HG02610 (cell line): ENCODE measurements at regions not wholly inside any gene's neighbourhood (a gene's known extent, or its start where the extent isn't known, plus 50 kb on each side); places are given as distances from the start of the nearest gene placed in this dataset.

Source experiments
- ATAC-seq: cut with Tn5 transposase; IDR thresholded peaks from one replicate; pipeline ENCODE4 v1.9.1; 2021; ENCODE audit warnings: mild to moderate bottlenecking, moderate library complexity; ENCODE audit not compliant: unreplicated experiment

DNA sequence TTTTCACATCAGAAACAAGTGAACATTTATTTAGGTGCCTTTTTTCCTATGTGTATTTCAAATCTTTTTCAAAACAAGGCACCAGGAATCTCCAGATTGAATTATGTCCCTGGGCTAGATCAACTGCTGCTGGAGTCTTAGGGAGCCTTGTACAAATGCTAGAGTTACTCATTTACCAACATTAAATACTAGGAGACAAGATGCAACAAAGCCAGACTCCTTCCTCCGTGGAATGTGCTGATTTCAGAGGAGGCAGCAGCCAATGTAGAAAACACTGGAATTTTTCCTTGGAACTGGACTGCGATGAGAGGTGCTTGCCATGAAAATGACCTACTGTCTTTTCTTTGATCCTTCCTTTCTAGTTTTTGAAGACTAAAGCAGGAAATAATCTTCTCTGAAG lies 1514.7 kb upstream of the MIR17HG start:
- no peak for ATAC-seq

DNA sequence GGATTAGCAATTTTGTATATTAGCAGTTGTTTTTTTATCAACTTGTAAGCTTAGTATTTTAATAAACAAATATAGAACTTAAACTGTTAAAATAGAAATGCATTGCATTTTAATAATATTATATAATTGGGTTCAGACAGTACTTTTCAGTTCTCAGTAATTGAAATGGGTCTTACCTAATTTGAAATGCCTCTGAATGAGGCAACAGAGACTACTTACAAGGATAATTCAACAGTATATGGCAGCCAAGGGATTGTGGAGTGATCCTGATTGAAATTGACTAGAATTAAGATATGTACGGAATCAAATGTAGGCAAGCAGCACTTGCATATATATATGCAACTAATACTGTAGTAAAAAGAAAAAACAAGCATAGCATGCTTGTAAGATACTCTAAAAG lies 1503.9 kb upstream of the MIR17HG start:
- ATAC-seq = no peak

DNA sequence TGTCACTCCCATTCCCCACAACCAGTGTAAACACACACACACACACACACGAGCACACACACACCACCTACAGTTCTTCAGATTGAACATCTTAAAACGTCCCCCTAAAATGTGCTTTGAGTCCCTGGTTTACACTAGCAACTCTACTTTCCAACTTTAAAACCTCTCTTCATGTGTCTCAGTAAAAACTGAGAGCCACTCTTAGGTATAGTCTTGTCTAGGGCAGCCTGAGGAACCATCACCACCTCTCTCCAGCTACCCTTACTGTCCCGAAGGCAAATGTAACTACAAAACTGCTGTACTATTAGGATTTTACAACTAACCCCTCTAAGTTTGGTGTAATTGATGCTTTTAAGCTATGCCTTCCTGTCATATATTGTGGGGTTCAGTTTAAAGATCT lies 1501.6 kb upstream of the MIR17HG start:
- ATAC-seq = no peak

DNA sequence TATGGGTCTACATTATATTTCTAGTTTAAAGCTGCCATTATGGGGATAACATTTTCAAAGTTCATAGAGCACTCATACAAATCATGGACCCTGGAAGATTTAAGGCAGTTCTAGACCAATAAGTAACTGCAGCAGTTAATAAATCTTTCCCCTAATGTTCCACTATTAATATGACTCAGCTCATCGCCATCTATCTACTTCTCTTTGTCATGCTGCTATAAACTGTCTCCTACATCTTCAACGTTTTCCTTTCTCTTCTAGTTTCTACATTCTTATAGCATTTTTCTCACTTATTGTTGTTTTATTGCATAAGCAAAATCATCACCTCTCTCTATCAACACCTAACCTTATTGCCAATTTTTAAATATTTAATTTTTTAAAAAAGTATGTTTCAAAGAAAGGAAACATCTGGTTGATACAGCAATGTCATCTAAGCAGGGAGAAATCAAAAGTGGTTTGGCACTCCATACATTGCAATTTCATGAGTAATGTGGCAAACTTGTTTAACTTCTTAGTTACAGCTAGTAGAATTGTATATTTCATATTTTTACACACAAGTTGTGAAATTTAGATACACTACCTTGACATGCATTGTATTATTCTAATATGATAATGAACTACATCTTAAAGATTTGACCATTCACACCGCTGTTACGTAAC lies 1500.4 kb upstream of the MIR17HG start:
- ATAC-seq = no peak

DNA sequence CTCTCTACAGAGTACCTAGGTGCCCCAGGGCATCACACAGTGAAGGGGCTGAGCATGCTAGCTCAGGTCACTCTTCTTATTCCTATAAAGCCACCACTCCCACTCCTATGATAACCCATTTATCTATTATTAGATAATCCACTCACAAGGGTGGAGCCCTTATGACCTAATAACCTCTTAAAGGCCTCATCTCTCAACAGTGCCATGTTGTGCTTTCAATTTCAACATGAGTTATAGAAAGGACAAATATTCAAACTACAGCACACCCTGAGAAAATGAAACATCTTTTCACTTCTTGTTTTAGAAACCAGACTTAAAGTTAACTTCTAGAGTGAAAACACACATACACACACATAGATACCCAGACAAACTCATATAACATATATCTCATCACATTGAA lies 1494.9 kb upstream of the MIR17HG start:
- ATAC-seq = peak; percentile 94

DNA sequence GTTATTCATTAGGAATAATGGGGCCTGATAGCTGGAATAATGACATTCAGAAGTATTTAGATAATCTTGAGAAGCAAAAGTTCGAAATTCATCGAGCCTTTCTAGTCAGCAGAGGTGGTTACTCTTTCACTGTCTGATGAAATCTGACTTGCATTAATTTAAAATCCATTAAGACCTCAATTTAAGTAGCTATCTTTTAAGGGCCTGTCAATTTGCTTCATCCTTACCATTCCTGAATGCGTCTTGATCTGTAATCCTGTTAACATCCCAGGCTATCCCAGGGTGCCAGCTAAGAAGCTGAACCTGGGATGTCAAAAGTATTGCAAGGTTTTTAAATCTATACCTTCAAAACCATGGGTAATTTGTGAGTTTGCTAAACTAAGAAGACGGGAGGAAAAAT lies 1491.0 kb upstream of the MIR17HG start:
- ATAC-seq = no peak

DNA sequence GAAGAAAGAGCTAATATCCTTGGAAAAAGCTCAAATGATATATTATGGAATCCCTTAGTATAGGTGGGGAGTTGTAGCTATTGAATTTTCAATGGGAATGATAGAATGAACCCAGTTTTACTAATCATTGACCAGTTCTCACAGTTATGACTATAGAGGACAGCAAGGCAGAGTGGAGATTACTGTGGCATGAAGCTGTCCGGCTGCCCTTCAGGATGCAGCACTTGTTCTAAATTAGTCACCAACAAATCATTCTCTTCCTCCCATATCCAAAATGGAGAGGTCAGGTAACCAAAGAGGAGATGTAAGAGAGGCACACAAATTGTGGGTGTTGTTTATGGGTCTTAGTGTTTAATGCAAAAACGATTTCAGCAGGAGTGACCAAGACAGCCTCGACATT lies 1490.0 kb upstream of the MIR17HG start:
- ATAC-seq = no peak

DNA sequence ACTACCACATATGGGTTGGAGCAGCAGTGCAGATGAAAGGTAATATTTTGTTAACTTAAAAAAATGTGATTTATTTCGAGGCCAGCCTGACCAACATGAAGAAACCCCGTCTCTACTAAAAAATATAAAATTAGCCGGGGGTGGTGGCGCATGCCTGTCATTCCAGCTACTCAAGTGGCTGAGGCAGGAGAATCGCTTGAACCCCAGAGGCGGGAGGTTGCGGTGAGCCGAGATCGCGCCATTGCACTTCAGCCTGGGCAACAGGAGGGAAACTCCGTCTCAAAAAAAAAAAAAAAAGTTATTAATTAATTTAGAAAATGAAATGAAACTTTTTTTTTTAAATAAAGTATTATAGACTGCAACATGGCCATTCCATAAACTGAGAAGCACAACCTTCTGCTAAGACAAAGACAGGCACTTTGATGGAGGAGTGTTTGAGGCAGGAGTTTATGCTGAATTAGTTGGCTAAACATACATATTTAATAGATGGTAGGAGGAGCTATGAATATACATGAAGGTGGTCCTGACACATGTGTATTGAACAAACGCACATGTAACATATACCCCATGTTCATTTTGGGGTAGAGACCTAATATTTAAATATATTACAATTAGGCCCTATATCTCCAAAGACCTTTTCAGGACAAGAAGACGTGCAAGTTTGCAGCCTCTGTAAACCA lies 1485.3 kb upstream of the MIR17HG start:
- ATAC-seq = no peak

DNA sequence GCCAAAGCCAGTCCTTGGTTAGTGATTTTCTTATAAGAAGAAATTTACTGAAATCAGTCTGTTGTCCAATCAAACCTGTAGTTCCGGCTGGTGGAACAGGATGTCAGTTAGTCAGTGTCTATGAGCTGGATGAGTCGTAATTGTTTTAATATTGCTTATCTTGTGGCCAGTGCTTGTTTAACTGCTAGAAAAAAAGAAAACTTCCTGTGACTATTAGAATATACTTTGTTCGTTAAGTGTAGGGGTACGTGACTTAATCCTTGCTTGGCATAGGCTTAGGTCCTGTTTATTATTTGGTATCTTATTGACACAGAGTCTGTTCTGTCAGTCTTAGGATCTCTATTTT lies 1484.8 kb upstream of the MIR17HG start:
- ATAC-seq = no peak

DNA sequence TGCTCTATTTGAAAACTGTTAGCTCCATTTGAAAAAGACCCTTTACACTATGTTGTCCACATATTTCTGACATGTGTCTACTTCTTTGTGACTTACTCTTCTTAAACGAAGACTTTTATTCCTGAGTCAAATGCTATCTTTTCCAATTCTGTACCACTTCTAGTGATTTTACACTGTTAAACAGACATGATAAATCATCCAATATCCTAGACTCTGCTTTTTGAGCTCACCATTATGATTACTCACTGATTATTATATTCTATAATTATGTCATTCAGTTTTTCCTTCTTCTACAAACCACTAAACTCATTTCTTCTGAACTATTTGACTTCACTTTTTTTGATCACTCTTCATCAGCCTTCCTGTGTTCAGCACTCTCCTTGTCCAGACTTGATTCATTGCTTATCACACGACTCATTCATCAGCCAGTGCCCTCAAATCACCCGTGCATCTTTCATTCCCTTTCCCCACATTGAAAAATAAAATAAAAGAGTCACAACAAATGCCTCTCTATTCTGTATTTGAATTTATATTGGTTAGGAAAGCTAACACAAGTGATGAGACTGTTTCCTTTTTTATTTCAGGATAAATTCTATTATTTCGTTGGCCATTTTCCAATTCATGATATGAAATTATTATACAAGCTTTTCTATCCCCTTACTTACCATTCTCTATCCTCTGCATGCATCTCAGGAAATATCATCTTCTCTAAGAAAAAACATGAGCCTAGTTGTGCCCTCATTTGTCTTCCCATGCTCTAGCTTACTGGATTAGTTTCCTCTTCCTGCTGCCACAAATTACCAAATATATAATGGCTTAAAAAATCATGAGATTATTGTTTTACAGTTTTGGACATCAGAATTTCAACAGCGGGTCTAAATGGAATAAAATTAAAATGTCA lies 1482.1 kb upstream of the MIR17HG start:
- ATAC-seq = no peak

DNA sequence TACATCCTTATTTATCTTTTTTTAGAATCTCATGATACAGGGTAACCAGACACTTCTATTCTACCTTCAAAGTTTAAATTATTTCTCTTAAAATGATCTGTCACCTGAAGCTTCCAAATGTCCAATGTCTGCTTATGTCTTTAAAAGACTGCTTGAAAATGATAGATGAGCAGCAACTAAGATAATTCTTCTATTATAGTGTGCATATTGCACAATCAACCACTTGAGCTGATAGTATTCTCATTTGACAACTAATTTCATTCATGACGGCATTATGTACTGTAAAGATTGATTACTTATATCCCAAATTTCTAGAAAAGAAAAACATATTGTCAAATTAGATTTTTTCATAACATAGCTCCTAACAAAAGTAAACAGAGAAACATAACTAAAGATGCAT lies 1478.2 kb upstream of the MIR17HG start:
- ATAC-seq = no peak

DNA sequence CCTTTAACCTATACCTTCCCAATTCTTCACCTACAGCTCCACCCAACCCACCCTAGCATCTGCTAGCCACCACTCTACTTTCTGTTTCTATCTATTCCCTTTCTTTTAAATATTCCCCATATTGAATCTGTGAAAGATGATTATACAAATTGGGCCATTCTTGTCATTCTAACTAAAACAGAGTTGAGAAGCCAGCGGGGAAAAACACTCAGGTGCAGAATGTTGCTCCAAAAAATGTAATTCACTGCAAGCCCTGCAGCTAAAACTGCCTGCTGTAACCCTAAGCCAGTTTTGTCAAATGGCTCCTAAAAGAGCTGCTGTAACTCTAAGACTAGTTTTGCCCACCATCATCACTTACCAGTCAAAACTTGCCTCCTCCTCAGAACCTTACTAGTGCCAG lies 1468.6 kb upstream of the MIR17HG start:
- ATAC-seq = no peak

DNA sequence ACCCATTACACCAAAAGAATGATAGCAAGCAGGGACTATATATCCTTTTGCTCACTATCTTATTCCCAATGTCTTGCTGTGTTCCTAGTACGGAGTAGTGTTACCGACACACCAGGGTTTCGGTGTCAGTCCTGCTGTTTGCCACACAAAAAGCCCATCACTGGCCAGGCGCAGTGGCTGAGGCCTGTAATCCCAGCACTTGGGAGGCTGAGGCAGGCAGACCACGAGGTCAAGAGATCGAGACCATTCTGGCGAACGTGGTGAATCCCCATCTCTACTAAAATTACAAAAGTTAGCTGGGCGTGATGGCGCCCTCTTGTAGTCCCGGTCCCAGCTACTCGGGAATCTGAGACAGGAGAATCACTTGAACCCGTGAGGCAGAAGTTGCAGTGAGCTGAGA lies 1467.3 kb upstream of the MIR17HG start:
- no peak for ATAC-seq

DNA sequence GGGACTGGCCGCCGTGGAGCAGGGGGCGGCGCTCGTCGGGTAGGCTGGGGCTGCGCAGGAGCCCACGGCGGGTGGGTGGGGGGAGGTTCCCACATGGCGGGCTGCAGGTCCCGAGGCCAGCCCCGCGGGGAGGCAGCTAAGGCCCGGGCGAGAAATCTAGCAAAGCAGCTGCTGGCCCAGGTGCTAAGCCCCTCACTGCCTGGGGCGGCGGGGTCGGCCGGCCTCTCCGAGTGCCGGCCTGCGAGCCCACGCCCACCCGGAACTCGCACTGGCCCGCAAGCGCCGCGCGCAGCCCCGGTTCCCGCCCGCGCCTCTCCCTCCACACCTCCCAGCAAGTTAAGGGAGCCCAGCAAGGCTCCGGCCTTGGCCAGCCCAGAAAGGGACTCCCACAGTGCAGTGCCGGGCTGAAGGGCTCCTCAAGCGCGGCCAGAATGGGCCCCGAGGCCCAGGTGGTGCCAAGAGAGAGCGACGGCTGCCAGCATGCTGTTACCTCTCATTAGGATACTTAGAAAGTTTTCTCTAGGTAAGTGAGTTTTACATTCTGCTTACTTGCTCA lies 1463.5 kb upstream of the MIR17HG start:
- no peak for ATAC-seq

DNA sequence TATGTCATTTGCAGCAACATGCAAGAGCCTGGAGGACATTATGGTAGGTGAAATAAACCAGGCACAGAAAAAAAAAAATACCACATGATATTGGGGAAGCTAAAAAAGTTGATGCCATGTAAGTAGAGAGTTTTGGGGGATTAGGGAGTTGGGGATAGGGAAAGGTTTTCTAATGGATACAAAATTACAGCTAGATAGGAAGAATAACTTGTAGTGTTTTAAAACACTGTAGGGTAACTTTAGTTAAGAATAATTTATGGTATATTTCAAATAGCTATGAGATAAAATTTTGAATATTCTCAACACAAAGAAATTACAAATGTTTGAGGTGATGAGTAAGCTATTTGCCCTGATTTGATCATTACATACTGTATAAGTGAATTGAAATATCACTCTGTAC lies 1456.7 kb upstream of the MIR17HG start:
- no peak for ATAC-seq

DNA sequence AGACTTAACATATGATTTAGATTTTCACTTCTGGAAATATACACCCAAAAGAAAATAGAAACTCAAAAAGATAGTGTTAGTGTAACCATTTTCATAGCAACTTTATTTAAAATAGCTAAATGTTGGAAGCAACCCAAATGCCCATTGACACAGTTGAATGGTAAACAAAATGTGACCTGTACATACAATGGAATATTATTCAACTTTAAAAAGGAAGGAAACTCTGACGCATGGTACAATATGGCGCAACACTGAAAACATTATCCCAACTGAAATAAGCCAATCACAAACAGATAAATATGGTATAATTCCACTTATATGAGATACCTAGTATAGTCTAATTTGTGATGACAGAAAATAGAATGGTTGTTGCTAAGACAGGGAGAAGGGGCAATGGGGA lies 1456.1 kb upstream of the MIR17HG start:
- no peak for ATAC-seq

DNA sequence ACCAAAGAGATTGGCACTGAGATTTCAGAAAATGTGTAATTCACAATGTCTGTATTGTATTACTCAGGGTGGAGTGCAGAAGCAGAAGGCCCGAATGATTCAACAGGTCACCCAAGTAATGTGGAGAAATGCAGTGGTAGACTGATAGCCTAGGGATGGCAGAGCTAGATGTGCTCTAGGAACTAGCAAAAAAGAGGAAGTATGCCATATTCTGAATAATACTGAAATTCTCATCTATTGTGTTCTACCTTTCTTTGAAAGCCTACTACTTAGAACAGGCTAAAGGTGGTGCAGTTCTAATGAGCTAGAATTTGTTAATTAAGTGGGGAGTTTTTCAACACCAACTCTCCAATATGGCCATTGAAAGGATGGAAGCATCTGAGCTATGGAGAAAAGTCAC lies 1449.8 kb upstream of the MIR17HG start:
- peak; percentile 97 for ATAC-seq

DNA sequence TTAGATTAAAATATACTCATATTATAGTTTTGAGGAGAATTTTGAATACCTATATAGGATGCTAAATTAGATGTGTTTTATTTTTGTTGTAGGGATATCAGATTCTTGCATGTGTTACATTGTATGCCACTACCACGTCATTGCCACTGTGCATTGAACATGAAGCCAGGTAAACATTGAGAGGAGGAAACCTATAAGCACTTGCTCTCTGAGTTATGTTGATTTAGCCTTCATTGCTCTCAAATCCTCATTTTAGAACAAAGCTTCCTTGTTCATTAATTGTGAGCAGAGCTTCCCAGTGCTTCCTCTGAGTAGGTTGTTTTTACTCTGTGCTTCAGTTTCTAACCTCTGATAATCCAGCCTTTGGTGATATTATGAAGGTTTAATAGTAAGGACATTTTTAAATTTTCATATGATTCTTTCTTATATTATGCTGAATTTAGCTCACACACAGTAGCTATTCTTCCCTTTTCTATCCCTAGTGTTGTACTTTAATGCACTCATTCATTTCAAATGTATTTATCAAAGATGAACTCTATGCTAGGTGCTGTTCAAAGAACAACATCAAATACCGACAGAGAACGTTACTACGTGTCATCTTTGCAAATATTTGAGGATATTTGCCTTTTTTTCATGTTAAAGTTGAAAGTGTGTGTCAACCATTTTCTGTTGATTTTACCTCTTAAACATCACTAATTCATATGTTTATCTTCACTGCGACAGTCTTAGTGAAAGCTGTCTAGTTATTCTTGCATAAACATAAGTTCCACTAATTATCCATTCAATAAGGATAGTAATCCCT lies 1448.0 kb upstream of the MIR17HG start:
- ATAC-seq = no peak

DNA sequence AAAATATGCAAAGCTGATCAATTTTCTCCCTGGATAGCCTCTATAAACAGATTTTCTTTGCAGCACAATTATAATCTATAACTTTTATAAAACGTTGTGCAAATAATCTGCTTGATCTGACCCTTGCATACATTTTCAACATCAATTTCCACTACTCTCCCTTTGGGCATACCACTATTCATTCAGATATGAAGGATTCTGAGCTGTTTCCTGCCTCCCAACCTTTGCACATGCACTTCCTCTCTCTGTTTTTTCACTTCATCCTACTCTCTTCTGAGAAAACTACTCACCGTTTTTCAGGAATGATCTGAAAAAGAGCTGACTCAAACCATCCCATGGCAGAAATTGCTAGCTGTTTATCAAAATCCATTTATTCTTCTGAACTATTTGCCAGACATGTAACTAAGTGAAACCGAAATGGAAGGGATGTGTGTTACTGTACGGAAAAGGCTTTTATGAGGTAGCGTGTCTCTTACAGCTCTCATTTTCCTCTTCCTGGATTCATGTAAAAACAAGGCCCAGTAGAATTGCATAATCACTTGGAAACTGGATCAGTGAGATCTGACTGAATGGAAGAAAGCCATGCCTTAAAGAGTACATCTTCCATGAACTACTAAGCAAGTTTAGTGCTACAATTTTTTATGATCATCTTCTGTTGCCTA lies 1447.3 kb upstream of the MIR17HG start:
- no peak for ATAC-seq

DNA sequence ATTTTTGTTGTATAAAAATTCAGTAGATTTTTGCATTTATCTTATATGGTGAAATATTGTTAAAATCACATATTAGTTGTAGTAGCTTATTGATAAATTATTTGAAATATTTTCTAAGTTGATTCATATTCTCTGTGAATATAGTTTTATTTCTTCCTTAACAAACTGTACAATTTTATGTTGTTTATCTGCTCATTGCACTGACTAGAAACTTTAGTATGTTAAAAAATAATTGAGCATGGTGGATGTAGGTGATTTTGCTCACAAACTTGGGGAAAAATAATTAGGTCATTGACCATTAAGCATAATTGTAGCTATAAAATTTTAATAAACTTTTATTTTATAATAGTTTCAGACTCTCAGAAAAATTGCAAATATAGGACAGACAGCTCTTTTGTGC lies 1445.3 kb upstream of the MIR17HG start:
- no peak for ATAC-seq
